Neural cell (in vitro differentiated cells): ENCODE measurements at regions not wholly inside any gene's neighbourhood (a gene's known extent, or its start where the extent isn't known, plus 50 kb on each side); places are given as distances from the start of the nearest gene placed in this dataset.

Experiments
- H2AFZ ChIP-seq: fragments of 200-600, 300-800 bp; sonication (generic), shearing (Covaris generic); 2 replicates; pipeline ENCODE4 v1.6.0; 2014; ENCODE audit warnings: low read depth, mild to moderate bottlenecking, antibody characterized with exemption, low read length, moderate library complexity
- H3F3A ChIP-seq: fragments of 200-600 bp; shearing (Covaris generic); 2 replicates; pipeline ENCODE4 v1.6.1; 2016; ENCODE audit warnings: mild to moderate bottlenecking, moderate library complexity, mixed read lengths, antibody characterized with exemption, low read length; ENCODE audit not compliant: insufficient read depth, poor library complexity, severe bottlenecking
- H3K27ac ChIP-seq: fragments of 200-600, 300-800 bp; sonication (generic), shearing (Covaris generic); 2 replicates; pipeline ENCODE4 v1.5.1; 2014; ENCODE audit warnings: mild to moderate bottlenecking, low read length, moderate library complexity
- H3K27me3 ChIP-seq: fragments of 300-800, 200-600 bp; sonication (generic), shearing (Covaris generic); 2 replicates; pipeline ENCODE4 v1.6.0; 2014; ENCODE audit warnings: mild to moderate bottlenecking, low read depth, low read length, moderate library complexity; ENCODE audit not compliant: insufficient read depth
- H3K36me3 ChIP-seq: fragments of 300-800, 200-600 bp; sonication (generic), shearing (Covaris generic); 2 replicates; pipeline ENCODE4 v1.5.1; 2014; ENCODE audit warnings: mild to moderate bottlenecking, antibody characterized with exemption, low read length, moderate library complexity; ENCODE audit not compliant: insufficient read depth
- H3K4me2 ChIP-seq: fragments of 300-800, 200-600 bp; sonication (generic), shearing (Covaris generic); 2 replicates; pipeline ENCODE4 v1.6.0; 2014; ENCODE audit warnings: mild to moderate bottlenecking, low read length
- H3K4me3 ChIP-seq: fragments of 300-800, 200-600 bp; sonication (generic), shearing (Covaris generic); 2 replicates; pipeline ENCODE4 v1.5.1; 2014; ENCODE audit warnings: mild to moderate bottlenecking, low read length, moderate library complexity
- H3K79me2 ChIP-seq: fragments of 200-600 bp; shearing (Covaris generic); replicated peaks from 2 replicates; pipeline ENCODE4 v1.6.0; 2014; ENCODE audit warnings: mild to moderate bottlenecking, low read length, moderate library complexity; ENCODE audit not compliant: insufficient read depth
- H3K9ac ChIP-seq: fragments of 300-800, 200-600 bp; sonication (generic), shearing (Covaris generic); 2 replicates; pipeline ENCODE4 v1.6.1; 2016; ENCODE audit warnings: mild to moderate bottlenecking, low read length, mixed read lengths
- H3K9me2 ChIP-seq: fragments of 200-600 bp; shearing (Covaris generic); 2 replicates; pipeline ENCODE4 v1.6.1; 2016; ENCODE audit warnings: mild to moderate bottlenecking, low read length, mixed read lengths; ENCODE audit not compliant: insufficient read depth
- H3K9me3 ChIP-seq: fragments of 200-600, 300-800 bp; sonication (generic), shearing (Covaris generic); 2 replicates; pipeline ENCODE4 v1.6.1; 2016; ENCODE audit warnings: mild to moderate bottlenecking, mixed run types, low read length, moderate library complexity, mixed read lengths
- H4K20me1 ChIP-seq: fragments of 200-600 bp; shearing (Covaris generic); 2 replicates; pipeline ENCODE4 v1.6.1; 2016; ENCODE audit warnings: mild to moderate bottlenecking, mixed run types; ENCODE audit not compliant: insufficient read depth
- CTCF ChIP-seq: fragments of 450-650 bp; IDR thresholded peaks from 2 replicates; pipeline ENCODE4 v1.5.1; 2014; ENCODE audit warnings: antibody characterized with exemption, mild to moderate bottlenecking, moderate library complexity; ENCODE audit not compliant: poor library complexity, severe bottlenecking
- EP300 ChIP-seq: fragments of 450-650 bp; conservative IDR thresholded peaks from 2 replicates; pipeline ENCODE4 v1.6.1; 2014; ENCODE audit warnings: antibody characterized with exemption, mild to moderate bottlenecking, moderate library complexity; ENCODE audit not compliant: poor library complexity, severe bottlenecking
- EZH2 ChIP-seq: fragments of 200-600, 300-800 bp; shearing (Covaris generic), sonication (generic); IDR thresholded peaks from 2 replicates; pipeline ENCODE4 v1.6.1; 2014; ENCODE audit warnings: antibody characterized with exemption, low read length, borderline replicate concordance, mild to moderate bottlenecking; ENCODE audit not compliant: insufficient read depth, poor library complexity, severe bottlenecking
- MXI1 ChIP-seq: fragments of 450-650 bp; conservative IDR thresholded peaks from 2 replicates; pipeline ENCODE4 v1.6.1; 2014; ENCODE audit warnings: antibody characterized with exemption, mild to moderate bottlenecking; ENCODE audit not compliant: poor library complexity, severe bottlenecking
- POLR2AphosphoS5 ChIP-seq: IDR thresholded peaks from 2 replicates; pipeline ENCODE4 v1.6.1; 2012
- RAD21 ChIP-seq: fragments of 450-650 bp; conservative IDR thresholded peaks from 2 replicates; pipeline ENCODE4 v1.6.1; 2014; ENCODE audit warnings: antibody characterized with exemption, mild to moderate bottlenecking, moderate library complexity
- REST ChIP-seq: IDR thresholded peaks from 2 replicates; pipeline ENCODE4 v1.6.1; 2012; ENCODE audit warnings: borderline replicate concordance
- SMC3 ChIP-seq: fragments of 450-650 bp; conservative IDR thresholded peaks from 2 replicates; pipeline ENCODE4 v1.6.1; 2014; ENCODE audit warnings: antibody characterized with exemption, mild to moderate bottlenecking, moderate library complexity; ENCODE audit not compliant: poor library complexity
- TAF1 ChIP-seq: IDR thresholded peaks from 2 replicates; pipeline ENCODE4 v1.6.1; 2012; ENCODE audit warnings: low read depth

DNA sequence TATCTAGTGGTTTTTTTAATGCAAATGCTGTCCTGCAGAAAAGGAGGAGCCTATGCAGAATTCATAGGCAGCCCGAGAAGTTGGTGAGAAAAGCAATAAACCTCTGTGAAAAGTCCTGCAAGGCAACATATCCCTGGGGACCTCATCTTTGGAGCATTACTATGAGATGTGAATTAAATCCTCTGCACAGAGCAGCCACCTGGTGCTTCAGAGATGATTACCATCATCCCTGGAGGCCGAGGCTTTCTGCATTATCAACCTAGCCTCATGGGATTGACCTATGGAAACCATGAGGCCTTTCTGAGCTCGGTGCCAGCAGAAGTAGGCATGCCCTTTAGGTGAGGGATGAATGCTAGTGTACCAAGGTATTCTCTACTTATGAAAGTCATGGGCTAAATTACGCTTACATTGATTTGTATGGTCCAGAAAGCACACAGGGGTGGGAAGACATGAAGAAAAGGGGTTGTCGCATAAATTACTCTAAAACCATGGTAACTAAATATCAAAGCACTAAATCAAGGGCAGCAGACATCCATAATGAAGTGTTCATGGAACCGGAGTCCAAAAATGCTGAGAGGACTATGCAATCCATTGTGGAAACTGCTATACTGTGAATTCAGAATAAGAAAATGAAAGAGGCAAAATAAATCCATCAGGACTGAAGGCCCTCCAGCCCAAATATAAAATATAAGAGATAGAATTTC is 623.5 kb upstream of the DDX18 start:
- no peaks in the 10 kb centered on the region for H3K9me3 ChIP-seq
- H4K20me1 ChIP-seq: no peaks in the 10 kb centered on the region
- H3K27ac ChIP-seq: no peak overlapping the region
- no peaks in the 10 kb centered on the region for H3K27me3 ChIP-seq
- H3K36me3 ChIP-seq: no peaks in the 10 kb centered on the region
- H3K4me2 ChIP-seq: no peak overlapping the region
- no peak overlapping the region for H3K4me3 ChIP-seq
- no peaks in the 10 kb centered on the region for H3K9me2 ChIP-seq
- H3K79me2 ChIP-seq: no peaks in the 10 kb centered on the region
- H3K9ac ChIP-seq: no peak overlapping the region
- H2AFZ ChIP-seq: no peak overlapping the region
- TF ChIP-seq POLR2AphosphoS5 (no peak), TAF1 (no peak), REST (no peak), SMC3 (no peak), EZH2 (no peak)
- H3F3A ChIP-seq: no peaks in the 10 kb centered on the region

GRCh38 chr2:117195381-117195780 is 619.1 kb upstream of the DDX18 start:
- Histone ChIP-seq H3K79me2 (no peaks in the 10 kb centered on the region), H3K4me3 (no peak overlapping the region), H2AFZ (no peak overlapping the region), H3K9ac (no peak overlapping the region), H3F3A (no peaks in the 10 kb centered on the region), H3K4me2 (no peak overlapping the region), H3K9me3 (no peaks in the 10 kb centered on the region), H3K27ac (no peak overlapping the region), H4K20me1 (no peaks in the 10 kb centered on the region), H3K36me3 (no peaks in the 10 kb centered on the region), H3K27me3 (no peaks in the 10 kb centered on the region), H3K9me2 (no peaks in the 10 kb centered on the region)
- TF ChIP-seq EP300 (no peak), REST (no peak), TAF1 (no peak), MXI1 (no peak), CTCF (no peak), RAD21 (no peak), POLR2AphosphoS5 (no peak), EZH2 (no peak), SMC3 (no peak)
